ENCODE measurements at regions not wholly inside any gene's neighbourhood (a gene's known extent, or its start where the extent isn't known, plus 50 kb on each side); places are given as distances from the start of the nearest gene placed in this dataset.

GRCh38 chr2:180607514-180608049 is 372.8 kb upstream of the UBE2E3 start:
- CTCF ChIA-PET, result no interaction called here
- no peak overlapping the region for H3K27ac ChIP-seq (ENCODE audit: low read depth in 2 of 2, low read length in 1 of 2)
- no peak overlapping the region for H3K9ac ChIP-seq
- no peaks in the 10 kb centered on the region for H3F3A ChIP-seq (replicated peaks; ENCODE audit: insufficient read depth)
- no peak overlapping the region for H3K4me2 ChIP-seq
- POLR2A ChIA-PET, result no interaction called here
- no peak overlapping the region for H2AFZ ChIP-seq (ENCODE audit: low read depth)
- H3K9me3 ChIP-seq, result no peaks in the 10 kb centered on the region
- no peaks in the 10 kb centered on the region for H3K27me3 ChIP-seq (ENCODE audit: insufficient read depth)
- 76% methylated on average over 4 of the region's 4 CpGs for WGBS (ENCODE audit: low lambda C conversion rate)
- no peaks in the 10 kb centered on the region for H3K9me2 ChIP-seq
- H3K36me3 ChIP-seq (replicated peaks in 1 of 2; ENCODE audit: control insufficient read depth in 1 of 2, insufficient read depth in 2 of 2, low read length in 1 of 2), result no peaks in the 10 kb centered on the region
- no peaks in the 10 kb centered on the region for H3K79me2 ChIP-seq (ENCODE audit: insufficient read depth)
- no peak overlapping the region for H3K4me3 ChIP-seq (ENCODE audit: low read depth in 2 of 2, low read length in 1 of 2)
- no peaks in the 10 kb centered on the region for H4K20me1 ChIP-seq (ENCODE audit: insufficient read depth)
- TF ChIP-seq JUND (IDR thresholded peaks at IDR 0.05) (no peak), FOXJ3 (CRISPR knock-in tag; IDR thresholded peaks at IDR 0.05) (no peak), SMC3 (IDR thresholded peaks at IDR 0.05; ENCODE audit: low read depth, low read length) (no peak), TAF1 (IDR thresholded peaks at IDR 0.05; ENCODE audit: borderline replicate concordance, low read depth, low read length) (no peak), ZBTB33 (IDR thresholded peaks at IDR 0.05; ENCODE audit: borderline replicate concordance, low read depth) (no peak), PBX3 (IDR thresholded peaks at IDR 0.05) (no peak), CHD2 (IDR thresholded peaks at IDR 0.05; ENCODE audit: low read length, partially characterized antibody) (no peak), NRF1 (IDR thresholded peaks at IDR 0.05; ENCODE audit: low read depth, low read length) (no peak), MXI1 (IDR thresholded peaks at IDR 0.05; ENCODE audit: low read depth, low read length) (no peak), TEAD4 (IDR thresholded peaks at IDR 0.05; ENCODE audit: borderline replicate concordance, insufficient read depth) (no peak), MEF2A (IDR thresholded peaks at IDR 0.05; ENCODE audit: borderline replicate concordance, low read depth) (no peak), POLR2AphosphoS5 (IDR thresholded peaks at IDR 0.05; ENCODE audit: low read depth, low read length) (no peak), RFX5 (IDR thresholded peaks at IDR 0.05; ENCODE audit: low read length) (no peak), FOXM1 (IDR thresholded peaks at IDR 0.05; ENCODE audit: low read depth) (no peak)
- TF ChIP-seq, protein P1, sequence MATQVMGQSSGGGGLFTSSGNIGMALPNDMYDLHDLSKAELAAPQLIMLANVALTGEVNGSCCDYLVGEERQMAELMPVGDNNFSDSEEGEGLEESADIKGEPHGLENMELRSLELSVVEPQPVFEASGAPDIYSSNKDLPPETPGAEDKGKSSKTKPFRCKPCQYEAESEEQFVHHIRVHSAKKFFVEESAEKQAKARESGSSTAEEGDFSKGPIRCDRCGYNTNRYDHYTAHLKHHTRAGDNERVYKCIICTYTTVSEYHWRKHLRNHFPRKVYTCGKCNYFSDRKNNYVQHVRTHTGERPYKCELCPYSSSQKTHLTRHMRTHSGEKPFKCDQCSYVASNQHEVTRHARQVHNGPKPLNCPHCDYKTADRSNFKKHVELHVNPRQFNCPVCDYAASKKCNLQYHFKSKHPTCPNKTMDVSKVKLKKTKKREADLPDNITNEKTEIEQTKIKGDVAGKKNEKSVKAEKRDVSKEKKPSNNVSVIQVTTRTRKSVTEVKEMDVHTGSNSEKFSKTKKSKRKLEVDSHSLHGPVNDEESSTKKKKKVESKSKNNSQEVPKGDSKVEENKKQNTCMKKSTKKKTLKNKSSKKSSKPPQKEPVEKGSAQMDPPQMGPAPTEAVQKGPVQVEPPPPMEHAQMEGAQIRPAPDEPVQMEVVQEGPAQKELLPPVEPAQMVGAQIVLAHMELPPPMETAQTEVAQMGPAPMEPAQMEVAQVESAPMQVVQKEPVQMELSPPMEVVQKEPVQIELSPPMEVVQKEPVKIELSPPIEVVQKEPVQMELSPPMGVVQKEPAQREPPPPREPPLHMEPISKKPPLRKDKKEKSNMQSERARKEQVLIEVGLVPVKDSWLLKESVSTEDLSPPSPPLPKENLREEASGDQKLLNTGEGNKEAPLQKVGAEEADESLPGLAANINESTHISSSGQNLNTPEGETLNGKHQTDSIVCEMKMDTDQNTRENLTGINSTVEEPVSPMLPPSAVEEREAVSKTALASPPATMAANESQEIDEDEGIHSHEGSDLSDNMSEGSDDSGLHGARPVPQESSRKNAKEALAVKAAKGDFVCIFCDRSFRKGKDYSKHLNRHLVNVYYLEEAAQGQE (IDR thresholded peaks at IDR 0.05; ENCODE audit: low read depth, low read length), result no peak
- DNase-seq, result no peak
- no peaks in the 10 kb centered on the region; a peak in 1 of 4 replicates for H3K4me1 ChIP-seq (ENCODE audit: control insufficient read depth in 1 of 2, insufficient read depth in 2 of 2, low read depth in 1 of 2, low read length in 1 of 2)

Measured in SK-N-SH (cell line).